GM13976 (cell line): ENCODE measurements at regions not wholly inside any gene's neighbourhood (a gene's known extent, or its start where the extent isn't known, plus 50 kb on each side); places are given as distances from the start of the nearest gene placed in this dataset.

Experiments used
- DNase-seq: peaks from one replicate; pipeline ENCODE4 v3.0.0; 2012; ENCODE audit warnings: low spot score
- CTCF ChIP-seq: IDR thresholded peaks from 2 replicates; pipeline ENCODE4 v1.5.1; 2012; ENCODE audit warnings: borderline replicate concordance, mild to moderate bottlenecking; ENCODE audit not compliant: insufficient read depth; ENCODE audit errors: extremely low read depth, missing control alignments, control extremely low read depth
- in situ Hi-C: fragments of 300-500 bp; cut with MboI; formaldehyde crosslinking; loops from one replicate; pipeline ENCODE4 v1.12.0; 2022; ENCODE audit warnings: low sequenced_read_pairs, mixed read lengths, inconsistent platforms; ENCODE audit not compliant: unreplicated experiment

- no peak for TF ChIP-seq CTCF
- in situ Hi-C loops = no loop called here
- no peak for DNase-seq
These were observed 97.3 kb upstream of the FBN2 start for GRCh38 chr5:128635379-128635778.

GRCh38 chr5:128636361-128636760 is 98.3 kb upstream of the FBN2 start:
- no peak for DNase-seq
- in situ Hi-C loops = no loop called here
- no peak for TF ChIP-seq CTCF

DNA sequence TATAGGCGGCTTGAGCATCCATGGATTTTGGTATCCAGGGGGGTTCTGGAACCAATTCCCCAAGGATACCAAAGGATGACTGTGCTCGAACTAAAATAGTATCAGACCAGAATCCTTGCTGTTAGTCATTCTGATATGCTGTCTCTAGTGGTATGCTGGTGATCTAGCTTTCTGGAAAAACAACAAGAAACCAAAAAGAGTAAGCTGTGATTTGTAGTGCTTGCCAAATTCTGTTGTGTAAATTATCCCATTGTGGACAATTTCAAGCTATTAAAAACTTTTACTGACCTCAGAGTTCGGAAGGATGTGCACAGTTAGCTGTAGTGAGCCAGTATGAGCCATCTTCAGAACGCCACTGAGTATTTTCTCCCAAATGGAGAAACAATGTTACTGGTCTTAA is 99.0 kb upstream of the FBN2 start:
- no peak for TF ChIP-seq CTCF
- in situ Hi-C loops = no loop called here
- no peak for DNase-seq

GRCh38 chr5:128641861-128642260 is 103.8 kb upstream of the FBN2 start:
- in situ Hi-C loops = no loop called here
- no peak for DNase-seq
- no peak for TF ChIP-seq CTCF

DNA sequence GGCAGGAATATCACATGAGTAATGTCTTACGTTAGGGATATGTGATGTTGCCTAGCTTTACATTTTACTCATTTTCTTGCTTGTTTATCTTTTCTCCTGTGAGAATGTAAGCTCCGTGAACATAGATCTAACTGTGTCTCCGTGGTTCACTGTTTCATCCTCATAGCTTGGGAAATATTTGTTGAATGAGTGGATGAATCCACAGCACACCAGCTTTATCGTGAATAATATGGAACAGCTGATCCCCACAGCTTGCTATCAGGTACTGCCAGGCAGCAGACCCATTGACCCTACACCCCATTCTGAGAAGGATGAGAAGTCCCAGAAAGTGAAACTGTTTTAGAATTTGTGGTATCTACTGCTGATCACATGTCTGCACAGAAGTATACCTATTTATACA is 106.8 kb upstream of the FBN2 start:
- no peak for TF ChIP-seq CTCF

GRCh38 chr5:128645581-128645980 is 107.5 kb upstream of the FBN2 start:
- no peak for DNase-seq
- in situ Hi-C loops = no loop called here
- TF ChIP-seq CTCF = no peak

More for the DNA sequence above, 106.8 kb upstream of the FBN2 start:
- no peak for DNase-seq
- in situ Hi-C loops = no loop called here

GRCh38 chr5:128646176-128646575 is 108.1 kb upstream of the FBN2 start:
- DNase-seq = no peak
- in situ Hi-C loops = no loop called here
- TF ChIP-seq CTCF = no peak
